Coronary artery (tissue), 2 donors: ENCODE measurements at regions not wholly inside any gene's neighbourhood (a gene's known extent, or its start where the extent isn't known, plus 50 kb on each side); places are given as distances from the start of the nearest gene placed in this dataset.
A peak's percentile ranks its signal among the peaks of the same experiment; 100 is the strongest.

Experiments
- DNase-seq: peaks from one replicate; pipeline ENCODE4 v3.0.0-alpha.2; 2017; ENCODE audit warnings: low spot score
- H3K27ac ChIP-seq, 2 donors: fragments of 200-600 bp; sonication (generic); one replicate each; pipeline ENCODE4 v1.5.1; 2016 to 2019
- H3K4me3 ChIP-seq: fragments of 200-600 bp; sonication (generic); 2 replicates; pipeline ENCODE4 v1.5.1; 2016; ENCODE audit warnings: mild to moderate bottlenecking, moderate library complexity
- TF ChIP-seq, protein P1 (sequence below): fragments of 200-600 bp; sonication (generic); IDR thresholded peaks from one replicate; pipeline ENCODE4 v1.5.1; 2019; ENCODE audit warnings: antibody characterized with exemption

DNA sequence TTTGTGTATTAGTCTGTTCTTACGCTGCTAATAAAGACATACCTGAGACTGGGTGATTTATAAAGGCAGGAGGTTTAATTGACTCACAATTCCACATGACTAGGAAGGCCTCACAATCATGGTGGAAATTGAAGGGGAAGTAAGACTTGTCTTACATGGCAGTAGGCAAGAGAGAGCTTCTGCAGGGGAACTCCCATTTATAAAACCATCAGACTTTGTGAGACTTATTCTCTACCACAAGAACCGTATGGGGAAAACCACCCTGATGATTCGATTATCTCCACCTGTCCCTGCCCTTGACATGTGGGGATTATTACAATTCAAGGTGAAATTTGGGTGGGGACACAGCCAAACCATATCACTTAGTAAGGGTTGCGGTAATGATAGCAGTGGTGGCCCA lies 833.1 kb downstream of the FLRT2 start:
- DNase-seq: no peak
- Histone ChIP-seq H3K27ac (no peak overlapping the region), H3K4me3 (no peak overlapping the region)
- TF ChIP-seq, protein P1, sequence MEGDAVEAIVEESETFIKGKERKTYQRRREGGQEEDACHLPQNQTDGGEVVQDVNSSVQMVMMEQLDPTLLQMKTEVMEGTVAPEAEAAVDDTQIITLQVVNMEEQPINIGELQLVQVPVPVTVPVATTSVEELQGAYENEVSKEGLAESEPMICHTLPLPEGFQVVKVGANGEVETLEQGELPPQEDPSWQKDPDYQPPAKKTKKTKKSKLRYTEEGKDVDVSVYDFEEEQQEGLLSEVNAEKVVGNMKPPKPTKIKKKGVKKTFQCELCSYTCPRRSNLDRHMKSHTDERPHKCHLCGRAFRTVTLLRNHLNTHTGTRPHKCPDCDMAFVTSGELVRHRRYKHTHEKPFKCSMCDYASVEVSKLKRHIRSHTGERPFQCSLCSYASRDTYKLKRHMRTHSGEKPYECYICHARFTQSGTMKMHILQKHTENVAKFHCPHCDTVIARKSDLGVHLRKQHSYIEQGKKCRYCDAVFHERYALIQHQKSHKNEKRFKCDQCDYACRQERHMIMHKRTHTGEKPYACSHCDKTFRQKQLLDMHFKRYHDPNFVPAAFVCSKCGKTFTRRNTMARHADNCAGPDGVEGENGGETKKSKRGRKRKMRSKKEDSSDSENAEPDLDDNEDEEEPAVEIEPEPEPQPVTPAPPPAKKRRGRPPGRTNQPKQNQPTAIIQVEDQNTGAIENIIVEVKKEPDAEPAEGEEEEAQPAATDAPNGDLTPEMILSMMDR: no peak

DNA sequence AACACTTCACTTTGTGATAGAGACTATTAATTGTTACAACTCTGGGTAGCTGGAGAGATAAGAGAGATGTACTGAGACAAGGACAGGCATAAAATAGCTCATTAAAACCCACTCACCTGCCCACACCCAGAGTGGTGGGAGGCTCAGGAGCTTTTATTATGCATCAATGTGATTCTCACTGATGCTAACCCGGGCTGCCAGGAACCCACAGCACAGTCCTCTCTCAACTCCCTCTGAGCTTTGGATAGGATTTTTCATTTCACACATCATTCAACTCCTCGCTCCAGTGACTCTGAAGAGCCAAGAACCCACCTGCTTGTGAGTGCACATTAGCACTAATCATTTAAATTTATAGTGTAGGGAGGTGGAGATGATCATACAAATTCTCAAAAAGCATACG lies 827.9 kb downstream of the FLRT2 start:
- no peak for DNase-seq
- TF ChIP-seq, protein P1: no peak
- no peak overlapping the region for H3K27ac ChIP-seq
- no peak overlapping the region for H3K4me3 ChIP-seq

DNA sequence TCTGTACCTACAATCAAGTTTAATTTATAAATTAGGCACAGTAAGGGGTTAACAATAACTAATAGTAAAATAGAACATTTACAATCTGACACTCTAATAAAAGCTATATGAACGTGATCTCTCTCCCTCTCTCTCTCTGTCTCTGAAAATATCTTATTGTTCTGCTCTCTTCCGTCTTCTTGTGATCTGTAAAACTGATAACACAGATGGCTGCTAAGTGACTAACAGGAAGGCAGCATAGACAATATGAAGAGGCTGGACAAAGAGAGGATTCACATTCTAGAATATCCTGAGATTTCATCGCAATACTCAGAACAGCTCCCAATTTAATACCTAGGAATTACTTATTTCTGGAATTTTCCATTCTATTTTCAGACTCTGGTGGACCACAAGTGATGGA lies 827.2 kb downstream of the FLRT2 start:
- no peak overlapping the region for H3K27ac ChIP-seq
- TF ChIP-seq, protein P1: no peak

DNA sequence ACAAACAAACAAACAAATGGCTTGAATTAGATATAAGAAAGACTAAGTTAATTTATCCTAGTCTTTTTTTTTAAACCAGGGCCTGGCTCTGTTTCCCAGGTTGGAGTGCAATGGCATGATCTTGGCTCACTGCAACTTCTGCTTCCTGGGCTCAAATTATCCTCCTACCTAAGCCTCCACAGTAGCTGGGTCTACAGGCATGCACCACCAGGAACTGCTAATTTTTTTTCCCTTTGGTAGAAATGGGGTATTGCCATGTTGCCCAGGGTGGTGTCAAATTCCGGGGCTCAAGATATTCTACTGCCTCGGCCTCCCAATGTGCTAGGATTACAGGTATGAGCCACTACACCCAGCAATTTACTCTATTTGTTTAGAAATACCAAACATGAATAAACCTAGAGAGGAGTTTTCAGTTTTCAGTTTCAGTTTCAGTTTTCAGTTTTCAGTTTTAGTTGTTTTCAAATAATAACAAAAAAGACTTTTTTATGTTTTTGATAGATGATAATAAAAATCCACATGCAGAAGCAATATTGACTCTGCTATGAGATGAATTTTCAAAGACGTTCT lies 817.0 kb downstream of the FLRT2 start:
- TF ChIP-seq, protein P1: no peak
- Histone ChIP-seq H3K4me3 (peak overlapping the region; percentile 27), H3K27ac (no peak overlapping the region)
- no peak for DNase-seq

More for the DNA sequence above, 827.2 kb downstream of the FLRT2 start:
- no peak overlapping the region for H3K4me3 ChIP-seq
- no peak for DNase-seq

DNA sequence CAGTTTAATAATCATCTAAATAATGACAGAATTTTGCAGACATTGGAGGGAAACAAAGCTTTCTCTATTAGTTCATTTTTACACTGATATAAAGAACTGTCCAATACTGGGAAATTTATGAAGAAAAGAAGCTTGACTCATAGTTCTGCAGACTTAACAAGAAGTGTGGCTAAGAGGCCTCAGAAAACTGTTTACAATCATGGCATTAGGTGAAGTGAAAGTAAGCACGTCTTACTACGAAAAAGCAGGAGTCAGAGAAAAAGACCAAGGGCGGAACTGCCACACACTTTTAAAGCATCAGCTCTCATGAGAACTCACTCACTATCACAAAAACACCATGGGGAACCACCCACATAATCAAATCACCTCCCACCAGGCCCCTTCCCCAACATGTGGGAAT lies 804.4 kb downstream of the FLRT2 start:
- Histone ChIP-seq H3K4me3 (no peak overlapping the region), H3K27ac (no peak overlapping the region)
- TF ChIP-seq, protein P1: no peak
- no peak for DNase-seq

DNA sequence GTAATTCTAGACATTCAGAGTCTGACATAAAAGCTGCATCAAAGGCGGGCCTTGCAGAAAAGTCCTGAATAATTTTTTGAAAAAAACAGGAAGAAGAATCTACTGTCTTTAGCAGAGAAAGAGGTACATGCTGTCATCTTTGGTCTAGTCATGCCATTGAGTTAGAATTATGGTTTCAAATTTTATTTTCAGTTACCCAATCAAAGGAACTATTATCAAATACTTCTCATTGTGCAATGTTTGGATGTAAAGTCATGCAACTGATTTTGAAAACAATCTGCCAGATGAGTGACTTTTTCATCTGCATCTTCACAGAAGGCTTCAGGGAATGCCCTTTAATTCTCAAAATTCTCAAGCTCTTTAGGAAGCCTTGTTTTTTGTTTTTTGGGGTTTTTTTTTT lies 803.5 kb downstream of the FLRT2 start:
- TF ChIP-seq, protein P1: no peak
- DNase-seq: no peak
- no peak overlapping the region for H3K27ac ChIP-seq
- H3K4me3 ChIP-seq: no peak overlapping the region

DNA sequence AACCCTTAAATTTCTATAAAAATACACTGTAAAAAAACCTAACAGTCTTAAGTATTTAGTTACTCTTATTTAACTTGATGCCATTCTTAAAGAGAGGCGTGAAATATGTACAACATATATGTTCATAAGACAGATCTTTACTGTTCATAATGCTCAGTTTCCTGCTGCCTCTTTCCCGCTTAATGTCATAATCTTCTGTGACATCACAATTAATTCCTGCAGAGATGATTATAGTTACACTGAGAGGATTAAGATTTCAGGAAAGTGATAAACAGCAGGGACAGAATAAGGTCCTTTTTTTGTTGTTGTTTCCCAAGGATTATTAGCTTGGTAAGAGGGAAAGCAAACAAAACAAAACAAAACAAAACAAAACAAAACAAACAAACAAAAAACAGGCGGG lies 801.4 kb downstream of the FLRT2 start:
- DNase-seq: no peak
- Histone ChIP-seq H3K4me3 (no peak overlapping the region), H3K27ac (no peak overlapping the region)
- TF ChIP-seq, protein P1: no peak
